Tibial artery (tissue), 4 donors: ENCODE measurements at regions not wholly inside any gene's neighbourhood (a gene's known extent, or its start where the extent isn't known, plus 50 kb on each side); places are given as distances from the start of the nearest gene placed in this dataset.

Source experiments
- DNase-seq, 2 donors: peaks; one replicate each; pipeline ENCODE4 v3.0.0-alpha.2; 2019
- H3K27ac ChIP-seq, 2 donors: fragments of 200-600 bp; sonication (generic) in 1 of 2; 1 replicate in 1 of 2; 2 replicates in 1 of 2; pipeline ENCODE4 v1.5.1; 2018 to 2019; ENCODE audit warnings: mild to moderate bottlenecking in 1 of 2
- H3K27me3 ChIP-seq, 2 donors: fragments of 200-600 bp; sonication (generic) in 1 of 2; one replicate each; pipeline versions ENCODE4 v1.5.1 to v1.6.0; 2016 to 2019
- H3K36me3 ChIP-seq, 3 donors: fragments of 200-600 bp; sonication (generic) in 2 of 3; one replicate each; pipeline ENCODE4 v1.5.1; 2016 to 2019; ENCODE audit warnings: mild to moderate bottlenecking in 2 of 3
- H3K4me1 ChIP-seq, 4 donors: fragments of 200-600 bp; sonication (generic) in 2 of 4; 1 replicate in 3 of 4; 2 replicates in 1 of 4; pipeline ENCODE4 v1.5.1; 2016 to 2019
- H3K4me3 ChIP-seq, 2 donors: fragments of 200-600 bp; sonication (generic) in 1 of 2; 1 replicate in 1 of 2; 2 replicates in 1 of 2; pipeline ENCODE4 v1.5.1; 2018 to 2019; ENCODE audit warnings: mild to moderate bottlenecking in 2 of 2
- H3K9me3 ChIP-seq, 3 donors: fragments of 200-600 bp; sonication (generic) in 1 of 3; one replicate each; pipeline ENCODE4 v1.5.1; 2016 to 2019
- intact Hi-C: fragments of 100-400 bp; cut with DNase I; formaldehyde crosslinking; loops from one replicate; pipeline ENCODE4 v1.15.0; 2023; ENCODE audit warnings: low total_unique reads
- TF ChIP-seq, protein P1 (sequence below), 2 experiments: fragments of 200-600 bp in 1 of 2; fragments of 450-650 bp in 1 of 2; IDR thresholded peaks; one replicate each; pipeline ENCODE4 v1.5.1; 2017 to 2019; ENCODE audit warnings: antibody characterized with exemption in 2 of 2, mild to moderate bottlenecking in 1 of 2, moderate library complexity in 1 of 2

DNA sequence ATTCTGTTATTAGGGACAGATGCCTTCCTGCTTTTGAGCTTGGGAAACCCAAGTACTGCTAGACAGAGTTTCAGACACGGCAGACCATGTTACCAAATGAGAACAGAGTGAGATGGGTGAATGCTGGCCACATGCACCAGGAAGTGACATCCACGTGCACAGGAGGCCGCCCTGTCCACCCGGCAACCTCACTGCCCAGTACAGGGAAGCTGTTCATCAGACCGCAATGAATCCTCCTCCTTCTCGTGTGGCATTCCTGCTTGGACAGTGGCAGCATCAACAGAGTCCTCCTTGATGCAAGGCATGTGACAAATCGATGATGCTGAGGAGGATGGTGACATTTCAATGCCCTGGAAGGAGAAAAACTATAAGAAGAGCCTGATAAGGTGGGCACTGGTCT lies 191.0 kb upstream of the SOX1 start:
- DNase-seq, result peak in 1 of 2 donors; percentile 35
- Histone ChIP-seq H3K4me1 (no peaks in the 10 kb centered on the region), H3K4me3 (no peak overlapping the region), H3K9me3 (no peaks in the 10 kb centered on the region), H3K36me3 (no peaks in the 10 kb centered on the region), H3K27me3 (peaks cover 0 to 6% of the 10 kb centered on the region in 2 donors), H3K27ac (no peak overlapping the region)
- intact Hi-C loops, result no loop called here
- TF ChIP-seq, protein P1, sequence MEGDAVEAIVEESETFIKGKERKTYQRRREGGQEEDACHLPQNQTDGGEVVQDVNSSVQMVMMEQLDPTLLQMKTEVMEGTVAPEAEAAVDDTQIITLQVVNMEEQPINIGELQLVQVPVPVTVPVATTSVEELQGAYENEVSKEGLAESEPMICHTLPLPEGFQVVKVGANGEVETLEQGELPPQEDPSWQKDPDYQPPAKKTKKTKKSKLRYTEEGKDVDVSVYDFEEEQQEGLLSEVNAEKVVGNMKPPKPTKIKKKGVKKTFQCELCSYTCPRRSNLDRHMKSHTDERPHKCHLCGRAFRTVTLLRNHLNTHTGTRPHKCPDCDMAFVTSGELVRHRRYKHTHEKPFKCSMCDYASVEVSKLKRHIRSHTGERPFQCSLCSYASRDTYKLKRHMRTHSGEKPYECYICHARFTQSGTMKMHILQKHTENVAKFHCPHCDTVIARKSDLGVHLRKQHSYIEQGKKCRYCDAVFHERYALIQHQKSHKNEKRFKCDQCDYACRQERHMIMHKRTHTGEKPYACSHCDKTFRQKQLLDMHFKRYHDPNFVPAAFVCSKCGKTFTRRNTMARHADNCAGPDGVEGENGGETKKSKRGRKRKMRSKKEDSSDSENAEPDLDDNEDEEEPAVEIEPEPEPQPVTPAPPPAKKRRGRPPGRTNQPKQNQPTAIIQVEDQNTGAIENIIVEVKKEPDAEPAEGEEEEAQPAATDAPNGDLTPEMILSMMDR (IDR thresholded peaks at IDR 0.05), result no peak

DNA sequence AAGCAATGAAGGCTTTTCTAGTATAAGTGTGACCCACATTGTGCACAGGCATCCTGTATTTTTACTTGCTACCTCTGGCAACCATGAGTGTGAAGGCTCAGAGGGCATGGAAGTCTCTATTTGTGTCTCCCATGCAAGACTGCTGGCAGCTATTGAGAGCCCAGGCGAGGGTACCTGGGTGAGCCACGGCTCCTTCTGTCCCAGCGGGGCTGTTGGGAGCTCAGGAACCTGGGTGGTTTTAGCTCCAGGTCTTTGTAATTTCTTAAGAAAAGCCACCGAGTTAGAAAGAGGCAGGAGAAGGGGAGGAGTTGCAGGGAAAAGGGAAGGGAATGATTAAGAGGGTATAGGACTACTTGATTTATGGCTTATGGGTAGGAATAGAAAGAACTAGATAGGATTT lies 190.4 kb upstream of the SOX1 start:
- peaks cover 0 to 6% of the 10 kb centered on the region in 2 donors for H3K27me3 ChIP-seq
- H3K27ac ChIP-seq, result no peak overlapping the region
- TF ChIP-seq, protein P1 (IDR thresholded peaks at IDR 0.05), result no peak
- H3K36me3 ChIP-seq, result no peaks in the 10 kb centered on the region
- intact Hi-C loops, result no loop called here
- H3K4me3 ChIP-seq, result no peak overlapping the region
- no peaks in the 10 kb centered on the region for H3K4me1 ChIP-seq
- no peaks in the 10 kb centered on the region for H3K9me3 ChIP-seq
- no peak for DNase-seq

DNA sequence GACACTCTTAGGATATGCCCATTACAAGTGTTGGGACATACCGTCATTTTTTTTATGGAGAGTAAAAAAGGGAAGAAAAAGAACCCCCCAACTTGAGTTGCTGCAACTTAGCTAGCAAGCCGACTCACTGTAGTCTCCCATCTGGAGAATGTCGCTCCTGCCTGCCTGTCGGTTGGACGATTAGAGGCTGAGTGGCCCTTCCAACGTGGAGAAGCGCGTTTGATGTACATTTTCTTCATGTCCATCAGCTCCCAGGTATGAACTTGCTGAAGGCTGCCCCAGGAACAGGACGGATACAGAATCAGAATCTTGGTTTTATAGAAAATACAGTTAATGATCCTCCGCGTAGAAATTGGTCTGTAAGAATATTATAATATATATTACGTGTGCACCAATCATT lies 189.0 kb upstream of the SOX1 start:
- no peak for DNase-seq
- H3K27ac ChIP-seq, result no peak overlapping the region
- TF ChIP-seq, protein P1 (IDR thresholded peaks at IDR 0.05), result no peak
- intact Hi-C loops, result no loop called here
- no peaks in the 10 kb centered on the region for H3K9me3 ChIP-seq
- H3K36me3 ChIP-seq, result no peaks in the 10 kb centered on the region
- no peaks in the 10 kb centered on the region for H3K4me1 ChIP-seq
- H3K4me3 ChIP-seq, result no peak overlapping the region
- peaks cover 0 to 6% of the 10 kb centered on the region in 2 donors for H3K27me3 ChIP-seq

DNA sequence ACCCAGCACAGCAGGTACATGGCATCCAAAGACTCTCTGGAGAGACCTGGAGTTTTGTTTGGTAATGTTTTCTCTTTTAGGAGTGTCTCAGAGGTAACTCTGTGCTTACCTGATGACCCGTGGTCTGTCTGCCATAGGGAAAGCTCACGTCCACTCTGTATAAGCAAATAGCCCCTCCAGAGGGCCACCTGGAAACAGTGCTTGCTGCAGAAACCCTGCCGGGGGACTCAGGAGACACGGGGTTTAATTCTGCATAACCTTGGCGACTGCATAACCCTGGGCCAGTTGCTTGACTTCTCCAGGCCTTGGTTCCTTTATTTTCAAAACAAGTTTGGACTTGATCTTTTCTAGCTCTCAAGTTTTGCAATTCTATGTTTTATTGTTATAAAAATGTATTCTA lies 187.2 kb upstream of the SOX1 start:
- no peak overlapping the region for H3K27ac ChIP-seq
- intact Hi-C loops, result no loop called here
- no peaks in the 10 kb centered on the region for H3K9me3 ChIP-seq
- TF ChIP-seq, protein P1 (IDR thresholded peaks at IDR 0.05), result no peak
- no peaks in the 10 kb centered on the region for H3K36me3 ChIP-seq
- DNase-seq, result no peak
- no peak overlapping the region for H3K4me3 ChIP-seq
- no peaks in the 10 kb centered on the region for H3K27me3 ChIP-seq
- no peaks in the 10 kb centered on the region for H3K4me1 ChIP-seq

DNA sequence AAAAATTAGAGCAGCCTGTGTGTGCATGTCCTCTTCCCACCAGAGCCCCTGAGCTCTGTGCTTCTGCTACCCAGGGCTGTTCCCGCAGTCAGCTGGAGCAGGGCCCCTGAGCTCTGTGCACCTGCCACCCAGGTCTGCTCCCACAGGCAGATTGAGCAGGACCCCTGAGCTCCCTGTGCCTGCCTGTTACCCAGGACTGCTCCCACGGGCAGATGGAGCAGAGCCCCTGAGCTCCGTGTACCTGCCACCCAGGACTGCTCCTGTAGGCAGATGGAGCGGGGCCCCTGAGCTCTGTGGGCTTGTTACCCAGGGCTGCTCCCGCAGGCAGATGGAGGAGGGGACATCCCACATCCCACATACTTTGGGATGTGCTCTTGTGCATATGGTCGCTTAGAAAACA lies 186.8 kb upstream of the SOX1 start:
- H3K9me3 ChIP-seq, result no peaks in the 10 kb centered on the region
- H3K4me3 ChIP-seq, result no peak overlapping the region
- TF ChIP-seq, protein P1 (IDR thresholded peaks at IDR 0.05), result no peak
- no peaks in the 10 kb centered on the region for H3K36me3 ChIP-seq
- H3K27me3 ChIP-seq, result no peaks in the 10 kb centered on the region
- no peaks in the 10 kb centered on the region for H3K4me1 ChIP-seq
- no peak overlapping the region for H3K27ac ChIP-seq
- intact Hi-C loops, result no loop called here
- DNase-seq, result peak in 1 of 2 donors; percentile 45

DNA sequence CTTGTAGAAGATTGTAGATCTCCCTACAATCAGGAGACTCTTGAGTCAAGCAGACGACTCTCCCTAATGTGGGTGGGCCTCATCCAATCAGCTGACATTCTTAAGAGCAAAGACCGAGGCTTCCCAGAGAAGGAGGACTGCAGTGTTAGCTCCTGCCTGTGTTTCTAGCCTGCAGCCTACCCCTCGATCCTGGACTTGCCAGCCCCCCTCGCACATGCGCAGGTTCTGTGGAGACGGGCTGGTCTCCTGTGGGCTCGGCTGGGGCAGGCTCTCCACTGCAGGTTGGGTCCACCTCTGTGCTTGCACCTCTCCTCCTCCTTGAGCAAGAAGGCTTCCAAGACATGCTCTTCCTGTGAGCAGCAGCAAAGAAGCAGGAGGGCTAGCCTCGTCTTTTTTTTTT lies 185.2 kb upstream of the SOX1 start:
- Histone ChIP-seq H3K9me3 (no peaks in the 10 kb centered on the region), H3K4me3 (no peak overlapping the region), H3K4me1 (no peaks in the 10 kb centered on the region), H3K36me3 (no peaks in the 10 kb centered on the region), H3K27ac (no peak overlapping the region), H3K27me3 (no peaks in the 10 kb centered on the region)
- intact Hi-C loops, result no loop called here
- TF ChIP-seq, protein P1 (IDR thresholded peaks at IDR 0.05), result no peak
- DNase-seq, result no peak
